NCI-H187 (cell line): ENCODE measurements at regions not wholly inside any gene's neighbourhood (a gene's known extent, or its start where the extent isn't known, plus 50 kb on each side); places are given as distances from the start of the nearest gene placed in this dataset.
"Not testable (repeated sequence)": the region's sequence is repeated elsewhere in the genome, so short reads cannot be mapped to it uniquely, and the experiment has no call there.

Source experiments
- DNase-seq, 2 experiments: peaks; one replicate each; lab custom pipeline; 2025; lab: John Stamatoyannopoulos, UW

DNA sequence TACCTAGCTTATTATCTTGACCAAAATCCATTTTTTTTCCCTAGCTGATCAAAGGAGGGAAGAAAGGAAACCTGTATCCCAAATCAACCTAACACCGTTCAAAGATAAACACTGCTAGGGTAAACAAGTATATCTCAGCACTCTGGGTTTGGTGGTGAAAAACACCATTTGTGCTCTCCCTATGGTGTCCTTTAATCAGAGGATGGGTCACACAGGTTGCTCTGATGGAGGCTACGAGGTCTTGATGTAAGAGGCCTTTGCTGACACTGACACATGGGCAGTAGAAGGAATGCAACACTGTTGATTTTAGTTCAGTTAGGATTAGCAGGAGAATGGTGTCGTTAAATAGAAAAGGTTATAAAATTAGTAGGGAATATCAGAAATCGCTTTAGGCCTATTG lies 179.3 kb downstream of the HDGFL1 start:
- DNase-seq: no peak

DNA sequence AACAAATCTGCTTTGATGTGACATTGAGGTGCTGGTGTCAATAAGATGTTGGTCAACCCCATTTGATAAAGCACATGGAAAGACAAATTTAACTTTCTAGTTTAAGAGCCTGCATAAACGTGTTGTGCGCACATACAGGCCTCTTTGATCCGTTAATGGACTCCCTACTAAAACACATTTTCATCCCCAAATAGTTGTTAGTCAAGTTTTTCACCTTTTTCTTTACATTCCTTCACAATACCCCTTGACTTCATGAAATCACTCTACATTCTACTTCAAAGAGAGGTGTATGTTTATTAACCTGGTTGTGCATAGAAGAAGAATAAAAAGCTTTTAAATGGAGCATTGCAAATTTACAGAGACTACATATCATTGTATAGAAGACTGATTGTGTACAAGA lies 180.3 kb downstream of the HDGFL1 start:
- DNase-seq: no peak

DNA sequence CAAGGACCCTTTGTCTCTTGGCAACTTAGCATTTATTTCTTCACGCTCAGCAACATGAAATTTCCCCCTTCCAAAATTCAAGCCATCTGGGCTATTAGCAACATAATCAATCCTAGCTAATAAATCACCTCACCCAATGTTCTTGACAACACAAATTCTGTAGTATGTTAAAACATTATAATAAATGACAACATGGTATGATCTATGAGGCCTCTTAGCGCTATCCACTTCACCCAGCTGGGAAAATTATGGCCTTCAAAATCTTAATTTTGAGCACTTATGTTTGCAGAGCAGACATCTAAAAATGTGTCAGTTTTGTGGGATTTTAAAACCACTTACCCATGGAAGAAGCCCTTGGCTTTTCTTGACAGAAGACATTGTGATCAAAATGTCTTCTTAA lies 181.9 kb downstream of the HDGFL1 start:
- DNase-seq: no peak

DNA sequence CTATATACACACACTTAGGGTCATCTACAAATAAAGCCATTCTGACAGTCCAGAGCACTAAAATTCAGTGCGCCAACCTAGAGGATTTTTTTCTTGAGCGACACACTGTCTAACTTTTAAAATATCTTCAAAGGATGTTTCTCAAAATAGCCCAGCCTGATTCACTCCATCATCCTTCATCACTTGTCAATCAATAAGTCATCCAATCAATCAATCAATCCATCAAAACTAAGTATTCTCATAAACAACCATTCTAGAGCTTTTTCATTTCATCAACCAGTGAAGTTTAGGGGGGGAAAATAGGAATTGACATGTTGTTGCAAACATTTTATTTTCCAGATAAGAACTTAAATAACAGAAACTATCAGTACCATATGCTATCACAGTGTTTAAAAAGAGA lies 183.2 kb downstream of the HDGFL1 start:
- DNase-seq: no peak

GRCh38 chr6:22754061-22754460 lies 184.7 kb downstream of the HDGFL1 start:
- DNase-seq: no peak

DNA sequence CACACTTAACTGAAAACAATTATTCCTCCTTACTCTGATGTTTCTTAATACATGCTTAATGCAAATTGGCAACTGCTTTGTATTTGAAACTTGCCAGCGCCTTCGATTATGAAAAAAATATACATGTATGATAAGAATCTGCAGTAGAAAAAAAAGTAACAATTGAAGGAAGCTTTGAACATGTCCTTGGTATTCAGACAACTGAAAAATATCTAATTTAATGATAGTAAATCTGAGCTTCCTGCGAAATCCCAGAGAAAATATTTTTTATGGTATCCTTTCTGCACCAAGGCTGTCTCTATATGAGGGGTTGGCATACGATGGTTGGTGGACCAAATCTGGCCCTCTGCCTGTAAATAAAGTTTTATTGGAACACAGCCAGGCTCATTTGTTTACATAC lies 186.2 kb downstream of the HDGFL1 start:
- no peak for DNase-seq

DNA sequence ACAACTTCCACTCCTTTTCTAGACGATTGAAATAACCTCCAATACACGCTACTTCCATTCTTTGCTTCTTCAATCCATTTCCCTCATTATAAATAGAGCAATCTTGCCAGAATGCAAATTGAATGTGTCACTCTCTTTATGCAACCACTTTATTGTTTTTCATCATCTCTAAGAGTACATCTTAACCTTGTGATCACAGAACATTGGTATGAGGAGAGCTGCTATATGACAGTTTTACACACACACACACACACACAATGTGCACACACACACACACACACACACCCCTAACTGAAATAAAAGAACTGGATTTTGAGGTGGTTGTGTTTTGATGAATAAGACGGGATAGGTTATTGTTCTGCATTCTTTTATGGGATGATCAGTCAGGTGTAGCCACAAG lies 187.0 kb downstream of the HDGFL1 start:
- DNase-seq: no peak

DNA sequence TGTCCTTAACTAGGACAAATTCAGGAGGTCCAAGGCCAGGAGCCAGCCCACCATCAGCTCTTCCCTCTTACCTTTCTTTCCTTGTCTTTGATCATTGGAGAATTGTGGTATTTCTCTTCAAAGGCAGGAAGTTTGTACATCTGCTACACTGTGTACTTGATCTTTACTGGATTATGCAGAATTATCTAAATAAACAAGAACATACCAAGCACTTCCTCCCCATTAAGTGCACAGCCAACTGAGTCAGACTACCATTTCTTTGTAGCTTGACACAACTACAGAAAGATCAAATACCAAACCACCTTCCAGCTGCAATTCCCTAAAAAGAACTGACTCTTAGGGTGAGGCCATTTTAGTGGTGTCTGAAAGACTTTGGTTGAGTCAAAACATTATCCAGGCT lies 195.1 kb downstream of the HDGFL1 start:
- no peak for DNase-seq

DNA sequence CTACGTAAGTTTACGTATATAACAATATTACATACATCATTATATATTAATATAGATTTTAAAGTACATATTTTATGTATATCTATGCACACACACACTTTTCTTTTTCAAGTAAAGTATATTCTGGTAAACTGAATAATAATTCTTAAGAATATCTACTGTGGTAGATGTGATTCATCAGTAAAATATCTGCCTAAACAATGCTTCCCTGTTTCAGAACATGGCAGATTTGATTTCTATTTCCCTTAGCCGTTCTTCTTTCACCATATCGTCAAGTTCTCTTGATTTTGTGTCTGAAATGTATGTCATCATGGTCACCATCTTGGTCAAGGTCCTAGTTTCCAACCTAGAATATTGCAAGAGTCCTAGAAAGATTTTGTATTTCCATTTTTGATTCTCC lies 195.6 kb downstream of the HDGFL1 start:
- DNase-seq: no peak

DNA sequence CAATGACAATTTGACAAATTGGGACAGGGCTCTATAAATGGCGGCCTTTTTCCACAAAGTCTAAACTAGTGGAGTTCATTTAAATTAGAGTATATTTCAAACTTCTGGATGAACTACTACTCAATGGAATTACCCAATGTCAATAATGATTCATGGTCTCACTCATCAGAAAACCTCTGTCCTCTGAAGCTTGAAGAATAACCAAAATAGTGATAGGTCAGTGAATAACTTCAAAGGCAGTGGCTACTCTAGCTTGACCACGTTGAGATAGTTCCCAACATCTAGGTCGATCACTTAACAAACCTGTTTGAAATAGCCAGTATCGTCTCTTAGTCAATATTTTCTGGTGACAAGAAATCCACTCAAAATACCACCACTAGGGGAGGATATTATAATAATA lies 197.6 kb downstream of the HDGFL1 start:
- DNase-seq: no peak

DNA sequence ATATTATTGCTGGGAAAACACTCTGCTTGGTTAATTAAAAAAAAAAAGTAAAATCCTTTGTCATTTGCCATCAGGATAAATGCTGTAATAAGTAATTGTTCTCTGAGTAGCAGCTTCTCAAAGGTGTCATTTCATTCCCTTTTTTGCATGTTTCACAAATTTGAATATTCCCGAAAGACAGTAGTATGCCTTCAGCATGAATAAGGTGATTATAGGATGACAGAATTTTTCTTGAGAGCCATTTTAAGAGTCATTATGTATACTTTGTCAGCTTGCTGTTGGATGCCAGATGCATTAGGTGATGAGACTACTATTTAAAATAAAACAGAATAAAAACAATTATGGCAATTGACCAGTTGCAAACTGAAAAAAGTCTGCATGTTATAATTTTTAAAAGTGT lies 200.7 kb downstream of the HDGFL1 start:
- no peak for DNase-seq

- no peak for DNase-seq
Observed at GRCh38 chr6:22774129-22774528, 204.8 kb downstream of the HDGFL1 start.

DNA sequence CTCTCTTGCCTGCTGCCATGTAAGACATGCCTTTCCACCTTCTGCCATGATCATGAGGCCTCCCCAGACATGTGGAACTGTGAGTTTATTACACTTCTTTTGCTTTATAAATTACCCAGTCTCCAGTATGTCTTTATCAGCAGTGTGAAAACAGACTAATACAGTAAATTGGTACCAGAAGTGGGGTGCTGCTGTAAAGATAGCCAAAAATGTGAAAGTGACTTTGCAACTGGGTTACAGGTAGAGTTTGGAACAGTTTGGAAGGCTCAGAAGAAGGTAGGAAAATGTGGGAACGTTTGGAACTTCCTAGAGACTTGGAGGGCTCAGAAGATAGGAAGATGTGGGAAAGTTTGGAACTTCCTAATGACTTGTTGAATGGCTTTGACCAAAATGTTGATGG lies 209.1 kb downstream of the HDGFL1 start:
- DNase-seq: not testable (repeated sequence)

GRCh38 chr6:22779062-22779461 lies 209.7 kb downstream of the HDGFL1 start:
- no peak for DNase-seq

DNA sequence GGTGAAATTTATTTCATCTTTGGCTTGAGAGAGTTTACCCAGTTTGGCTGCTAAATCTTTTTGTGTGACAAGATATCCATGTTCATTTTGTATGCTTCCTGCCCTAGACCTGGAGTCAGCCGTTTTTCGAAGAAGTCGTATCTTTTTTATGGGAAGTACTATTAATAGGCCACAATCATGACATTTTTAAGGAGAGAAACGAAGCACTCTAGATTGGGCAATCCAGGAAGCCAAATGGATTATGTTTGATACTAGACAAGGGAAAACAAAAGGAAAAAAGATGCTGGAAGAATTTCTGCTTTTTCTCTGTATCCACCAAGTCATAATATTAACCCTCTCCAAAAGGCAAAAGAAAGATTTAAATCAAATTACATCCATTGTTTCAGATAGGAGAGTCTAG lies 214.6 kb downstream of the HDGFL1 start:
- no peak for DNase-seq

DNA sequence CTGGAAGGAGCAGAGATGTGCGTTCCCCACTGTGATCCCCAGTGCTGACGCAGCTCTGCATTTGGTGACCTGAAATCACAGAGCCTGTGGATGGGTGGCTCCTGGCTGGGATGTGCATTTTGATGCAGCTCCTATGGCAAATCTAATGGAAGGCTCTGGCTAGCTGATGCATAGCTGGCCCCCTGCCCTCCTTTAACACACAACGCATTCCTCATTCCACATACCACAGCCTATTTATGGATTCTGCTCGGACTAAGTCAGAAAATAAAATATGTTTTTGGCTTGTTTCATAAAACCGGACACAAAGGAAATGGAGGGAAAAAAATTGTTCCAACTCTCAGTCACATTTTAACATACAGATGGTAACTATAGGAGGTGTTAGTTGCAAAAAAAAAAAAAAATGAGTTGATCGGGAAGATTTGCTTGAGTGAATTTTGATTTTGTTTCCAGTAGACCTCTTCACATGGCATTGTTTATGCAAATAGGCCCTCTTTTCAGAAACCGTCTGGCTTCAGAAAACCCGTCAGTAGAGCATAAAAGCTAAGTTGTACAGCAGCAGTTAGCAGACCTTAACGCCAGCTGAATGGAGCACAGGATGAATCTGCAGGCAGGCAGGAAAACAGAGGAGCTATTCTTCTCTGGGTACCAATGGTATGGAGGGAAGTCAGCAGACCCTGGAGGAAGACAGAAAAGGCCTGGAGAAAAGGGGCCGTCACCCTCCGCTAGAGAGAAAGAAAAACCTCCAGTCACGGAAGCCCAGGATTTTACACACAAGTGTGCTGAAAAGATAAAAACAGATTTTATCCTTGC lies 215.4 kb downstream of the HDGFL1 start:
- DNase-seq: no peak

DNA sequence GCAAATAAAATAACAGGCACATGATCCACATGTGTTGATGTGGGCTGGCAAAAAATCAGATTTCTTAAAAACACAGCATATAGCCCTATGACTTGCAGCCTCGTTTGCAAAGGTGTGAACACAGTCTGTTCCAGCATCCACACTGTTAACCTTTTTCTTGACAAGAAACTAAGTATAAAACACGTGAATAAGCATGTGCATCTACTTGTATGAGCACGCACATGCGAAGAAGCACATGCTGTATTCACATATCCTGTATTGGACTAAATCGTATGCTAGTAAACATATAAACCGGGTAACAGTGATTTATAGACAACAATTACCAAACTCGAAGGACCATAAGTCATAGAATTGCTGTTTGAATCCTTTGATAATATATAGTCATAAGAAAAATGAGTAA lies 218.7 kb downstream of the HDGFL1 start:
- no peak for DNase-seq

GRCh38 chr6:22789315-22789714 lies 219.9 kb downstream of the HDGFL1 start:
- no peak for DNase-seq

DNA sequence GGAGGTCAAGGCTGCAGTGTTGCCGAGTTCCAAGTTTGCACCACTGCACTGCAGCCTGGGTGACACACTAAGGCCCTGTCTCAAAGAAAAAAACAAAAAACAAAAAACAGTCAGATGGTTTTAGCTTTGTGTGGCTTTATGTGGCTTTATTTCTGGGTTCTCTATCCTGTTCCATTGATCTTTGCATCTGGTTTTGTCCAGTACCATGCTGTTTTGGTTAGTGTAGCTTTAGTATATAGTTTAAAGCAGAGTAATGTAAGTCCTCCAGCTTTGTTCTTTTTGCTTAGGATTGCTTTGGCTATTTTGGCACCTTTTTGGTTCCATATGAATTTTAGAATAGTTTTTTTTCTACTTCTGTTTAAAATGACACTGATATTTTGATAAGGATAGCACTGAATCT lies 225.5 kb downstream of the HDGFL1 start:
- no peak for DNase-seq

- no peak for DNase-seq
Observed at GRCh38 chr6:22800451-22800850, 231.1 kb downstream of the HDGFL1 start.

- no peak for DNase-seq
Observed at GRCh38 chr6:22801831-22802230, 232.5 kb downstream of the HDGFL1 start.

GRCh38 chr6:22804620-22805261 lies 235.4 kb downstream of the HDGFL1 start:
- no peak for DNase-seq

DNA sequence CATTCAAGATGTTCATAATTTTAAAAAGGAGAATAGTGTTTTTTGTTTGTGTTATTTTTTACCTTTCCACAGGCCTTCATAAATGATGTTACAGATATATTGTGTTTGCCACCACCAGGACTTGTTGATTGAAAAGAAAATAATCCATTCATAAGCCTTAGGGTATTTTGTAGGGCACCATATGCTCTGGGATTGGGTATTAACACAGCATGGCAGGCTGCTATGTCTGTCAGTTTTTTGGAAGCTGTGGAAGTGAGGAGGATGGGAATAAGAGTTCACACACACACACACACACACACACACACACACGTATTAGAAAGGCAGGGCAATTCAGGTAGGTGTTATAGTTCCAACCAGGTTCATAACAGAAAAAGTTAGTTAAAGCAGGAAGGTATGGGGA lies 237.9 kb downstream of the HDGFL1 start:
- no peak for DNase-seq

- DNase-seq: no peak
Observed at GRCh38 chr6:22807818-22808217, 238.5 kb downstream of the HDGFL1 start.
